EH (cell line): ENCODE measurements at regions not wholly inside any gene's neighbourhood (a gene's known extent, or its start where the extent isn't known, plus 50 kb on each side); places are given as distances from the start of the nearest gene placed in this dataset.

Source experiments
- DNase-seq: peaks from one replicate; pipeline ENCODE4 v3.0.0-alpha.2; 2015; ENCODE audit warnings: low read depth

DNA sequence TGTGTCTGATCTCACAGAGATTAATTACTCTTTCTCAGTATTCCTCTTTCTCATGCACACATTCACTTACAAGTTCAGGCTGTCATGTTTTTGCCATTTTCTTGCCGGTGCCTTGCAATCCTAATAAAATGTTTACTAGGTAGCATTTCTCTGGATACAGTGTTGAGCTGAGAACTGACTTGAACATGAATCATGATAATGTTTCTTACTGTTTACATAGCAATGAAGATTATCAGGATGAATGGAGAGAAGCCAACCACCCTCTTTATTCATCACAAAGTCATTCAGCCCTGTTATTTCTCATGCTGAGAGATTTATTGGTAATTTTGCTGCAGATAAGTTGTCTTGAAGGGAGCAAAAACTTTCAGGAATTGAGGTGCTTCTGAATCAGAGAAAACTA lies 185.5 kb upstream of the ECI2 start:
- peak; percentile 97 for DNase-seq

DNA sequence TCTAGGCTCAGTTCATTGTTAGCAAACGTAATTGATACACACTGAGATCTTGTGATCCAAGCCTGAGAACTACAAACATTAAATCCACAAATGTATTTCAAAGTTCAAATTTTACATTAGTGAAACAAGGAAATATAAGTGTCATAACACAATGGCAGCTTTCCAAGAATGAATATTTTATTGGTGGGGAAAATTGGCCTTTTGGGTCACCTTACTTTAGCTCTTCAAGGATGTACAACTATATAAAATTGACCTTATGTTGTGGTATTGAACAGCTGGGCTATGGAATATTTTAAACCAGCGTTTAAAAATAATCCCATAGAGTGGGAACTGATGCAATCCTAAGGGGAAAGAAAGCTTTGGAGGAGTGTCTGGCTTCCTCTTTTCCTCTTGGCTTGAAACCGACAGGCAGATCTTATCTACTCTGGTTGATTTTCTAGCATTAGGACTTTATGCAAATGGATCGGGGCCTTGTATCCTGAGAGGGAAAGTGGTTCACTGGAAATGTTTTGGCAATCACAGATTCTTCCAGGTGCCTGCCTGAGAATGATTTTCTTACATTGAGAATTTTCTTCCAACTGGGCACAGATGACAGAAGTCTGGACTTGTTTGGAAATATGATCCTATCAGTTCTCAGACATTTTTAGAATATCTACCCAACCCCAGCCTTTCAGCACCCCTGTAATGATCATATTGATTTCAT lies 184.8 kb upstream of the ECI2 start:
- DNase-seq = peak; percentile 75

DNA sequence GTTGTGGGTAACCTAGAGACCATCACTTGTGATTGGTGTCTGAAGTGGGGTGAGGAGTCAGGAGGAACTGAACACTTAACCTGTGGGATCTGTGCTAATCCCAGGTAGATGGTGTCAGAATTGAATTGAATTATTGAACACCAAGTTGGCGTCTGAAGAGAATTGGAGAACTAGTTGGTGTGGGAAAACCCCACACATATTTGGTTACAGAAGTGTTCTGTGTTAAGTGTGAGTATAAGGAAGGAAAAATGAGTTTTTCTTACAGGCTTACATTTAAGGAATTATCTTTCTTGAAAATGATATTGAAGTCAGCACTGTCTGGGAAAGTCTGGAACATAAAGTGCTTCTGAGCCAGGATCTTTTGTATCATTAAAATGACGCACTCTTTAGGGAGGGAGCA lies 182.9 kb upstream of the ECI2 start:
- DNase-seq = no peak

DNA sequence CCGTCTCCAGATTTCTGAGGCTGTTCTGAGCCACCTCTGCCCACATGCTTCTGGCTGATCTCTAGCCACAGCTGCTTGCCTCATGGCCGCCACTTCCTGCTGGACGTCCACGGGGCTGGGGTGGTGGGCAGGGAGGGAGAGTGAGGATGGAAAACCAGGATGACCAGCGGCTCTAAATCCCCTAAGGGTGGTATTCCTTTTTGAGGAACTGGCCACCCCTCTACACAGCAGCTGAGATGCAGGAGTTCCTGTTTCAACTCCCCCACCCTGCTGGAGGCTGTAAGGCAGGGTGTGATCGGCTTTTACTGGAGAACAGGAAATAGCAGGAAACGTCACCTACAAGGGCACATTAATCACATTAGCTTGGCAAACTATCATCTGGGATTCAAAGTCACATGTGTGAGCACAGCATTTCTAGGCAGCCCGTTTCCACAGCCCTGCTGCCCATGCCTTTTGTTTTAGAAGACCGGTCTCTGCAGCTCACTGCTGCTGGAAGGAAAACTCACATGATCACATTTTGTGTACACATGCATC lies 181.6 kb upstream of the ECI2 start:
- DNase-seq = peak; percentile 88

DNA sequence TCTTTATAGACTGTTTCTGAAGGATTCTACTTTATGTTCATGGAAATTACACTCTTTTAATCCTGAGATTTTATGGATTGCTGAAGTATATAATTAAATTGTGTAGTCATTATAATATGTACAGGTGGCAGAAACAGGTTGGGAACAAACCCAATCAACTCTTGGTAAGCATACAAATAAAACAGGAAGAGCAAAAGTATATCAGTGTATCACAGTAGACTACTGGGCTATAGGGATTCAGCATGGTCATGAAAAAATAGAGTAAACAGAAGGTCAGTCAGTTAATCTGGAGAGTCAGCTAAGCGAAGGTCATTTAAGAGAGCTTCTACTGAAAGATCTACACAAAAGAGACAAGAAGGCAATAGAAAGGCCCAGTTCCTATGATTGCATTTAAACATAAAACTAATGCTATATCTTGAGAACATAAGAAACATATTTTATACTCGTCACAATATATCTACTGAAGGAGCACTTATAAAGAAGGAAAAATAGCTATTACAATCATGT lies 178.9 kb upstream of the ECI2 start:
- DNase-seq = no peak

DNA sequence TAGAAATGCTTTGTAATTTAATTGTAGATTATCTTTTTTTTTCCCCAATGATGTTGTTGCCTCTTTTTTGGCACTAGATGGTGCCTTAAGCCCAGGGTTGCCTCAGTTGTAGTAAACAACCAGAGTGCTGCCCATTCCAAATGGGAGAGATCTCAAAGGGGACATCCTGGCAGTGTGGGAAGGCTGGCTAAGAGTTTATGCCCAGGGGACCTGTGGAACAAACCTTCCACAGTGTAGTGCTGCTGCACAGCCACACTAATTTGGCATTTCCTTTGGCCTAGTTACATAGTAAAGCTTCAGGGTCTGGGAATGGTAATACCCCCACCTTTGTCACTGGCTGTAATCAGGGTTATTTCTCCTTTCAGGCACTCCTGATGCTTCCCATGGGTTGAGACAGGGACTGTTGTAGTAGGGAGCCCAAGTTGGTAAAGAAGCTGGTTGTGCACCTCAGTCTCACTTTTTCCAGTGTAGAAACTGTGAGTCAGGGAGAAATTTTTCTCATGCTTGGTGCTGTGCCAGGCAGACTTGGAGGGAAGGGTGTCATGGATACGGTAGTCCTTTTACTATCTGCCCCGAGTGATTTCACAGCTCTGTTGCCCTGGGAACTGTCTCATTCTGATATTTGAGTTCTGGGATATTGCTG lies 177.8 kb upstream of the ECI2 start:
- DNase-seq = peak; percentile 97

DNA sequence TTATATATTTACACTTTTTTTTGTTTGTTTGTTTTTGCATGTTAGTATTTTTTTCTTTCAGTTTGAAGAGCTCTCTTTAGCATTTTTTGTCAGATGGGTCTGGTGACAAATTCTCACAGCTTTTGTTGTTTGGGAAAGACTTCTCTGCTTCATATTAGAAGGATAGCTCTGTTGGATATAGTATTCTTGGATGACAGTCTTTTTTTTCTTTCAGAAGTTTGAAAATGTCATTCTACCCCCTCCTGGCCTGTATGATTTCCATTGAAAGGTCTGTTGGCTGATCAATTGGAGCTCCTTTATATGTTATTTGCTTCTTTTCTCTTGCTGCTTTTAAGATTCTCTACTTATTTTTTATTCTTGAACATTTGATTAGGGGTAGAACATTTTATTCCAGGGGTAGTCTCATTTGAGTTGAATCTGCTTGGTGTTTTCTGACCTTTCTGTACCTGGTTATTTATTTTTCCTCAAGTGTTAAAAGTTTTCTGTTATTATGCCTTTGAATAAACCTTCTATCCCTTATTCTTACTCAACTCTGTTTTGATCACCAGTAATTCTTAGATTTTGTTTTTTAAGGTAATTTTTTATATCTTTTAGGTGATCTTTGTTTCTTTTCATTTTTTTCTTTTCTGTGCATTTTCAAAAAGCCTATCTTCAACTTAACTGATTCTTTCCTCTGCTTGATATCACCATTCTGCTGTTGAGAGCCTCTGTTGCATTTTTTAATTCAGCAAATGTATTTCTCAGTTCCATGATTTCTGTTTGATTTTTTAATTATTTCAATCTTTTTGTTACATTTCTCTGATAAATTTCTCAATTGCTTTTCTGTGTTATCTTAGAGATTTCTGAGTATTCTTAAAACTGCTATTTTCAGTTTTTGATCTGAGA lies 176.8 kb upstream of the ECI2 start:
- DNase-seq = no peak

DNA sequence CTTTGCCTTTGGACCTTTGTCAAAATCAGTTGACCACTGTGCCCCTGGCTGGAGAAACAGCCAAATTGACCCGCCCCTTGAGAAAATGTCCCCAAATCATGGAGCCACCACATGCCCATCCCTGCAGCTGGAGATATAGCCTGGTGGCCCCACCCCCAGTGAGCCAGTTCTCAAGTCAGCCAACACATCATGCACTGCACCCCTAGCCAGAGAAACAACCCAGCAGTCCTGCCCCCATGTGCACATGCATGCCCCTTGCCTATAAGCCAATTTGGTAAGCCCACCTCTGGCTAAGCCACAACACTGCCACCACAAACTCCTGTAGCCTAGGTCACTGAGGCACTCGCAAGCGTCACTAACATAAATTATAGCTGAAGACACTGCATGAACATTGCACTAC lies 174.2 kb upstream of the ECI2 start:
- DNase-seq = no peak

DNA sequence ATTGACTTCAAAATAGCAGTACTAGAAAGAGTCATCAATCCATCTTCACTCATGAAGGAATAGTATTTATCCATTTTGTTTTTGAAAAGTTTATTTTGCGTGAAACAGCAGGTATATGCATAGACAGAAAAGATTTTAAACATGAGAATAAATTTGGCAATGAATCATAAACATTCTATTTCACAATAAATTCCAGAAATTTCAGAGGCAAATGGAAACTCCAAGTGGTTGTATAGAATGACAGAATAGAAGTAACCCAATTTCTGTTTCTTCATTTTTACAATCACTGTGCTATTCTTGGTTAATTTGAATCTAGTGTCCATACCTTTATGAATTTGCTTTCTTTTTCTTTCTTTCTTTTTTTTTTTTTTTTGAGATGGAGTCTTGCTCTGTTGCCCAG lies 173.0 kb upstream of the ECI2 start:
- no peak for DNase-seq

DNA sequence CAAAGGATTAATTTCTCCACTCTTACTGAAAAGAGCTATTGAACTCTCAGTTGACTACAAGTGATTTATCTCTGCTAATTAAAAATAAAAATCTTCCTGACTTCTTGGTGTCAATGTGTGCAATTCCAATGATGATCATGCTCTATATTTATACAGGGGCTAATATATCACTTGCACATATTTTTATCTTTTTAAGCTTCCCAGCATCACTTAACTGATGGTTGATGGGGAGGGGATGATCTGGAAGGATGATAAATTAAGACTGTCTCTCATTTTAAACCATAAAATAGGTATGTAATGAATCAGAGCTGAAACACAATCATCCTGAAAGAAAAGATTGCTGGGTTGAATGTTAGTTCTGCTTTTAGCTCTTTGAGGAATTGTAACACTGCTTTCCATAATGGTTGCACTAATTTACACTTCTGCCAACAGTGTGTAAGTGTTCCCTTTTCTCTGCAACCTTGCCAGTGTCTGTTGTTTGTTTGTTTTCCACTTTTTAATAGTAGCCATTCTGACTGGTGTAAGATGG lies 169.6 kb upstream of the ECI2 start:
- DNase-seq = peak; percentile 47

DNA sequence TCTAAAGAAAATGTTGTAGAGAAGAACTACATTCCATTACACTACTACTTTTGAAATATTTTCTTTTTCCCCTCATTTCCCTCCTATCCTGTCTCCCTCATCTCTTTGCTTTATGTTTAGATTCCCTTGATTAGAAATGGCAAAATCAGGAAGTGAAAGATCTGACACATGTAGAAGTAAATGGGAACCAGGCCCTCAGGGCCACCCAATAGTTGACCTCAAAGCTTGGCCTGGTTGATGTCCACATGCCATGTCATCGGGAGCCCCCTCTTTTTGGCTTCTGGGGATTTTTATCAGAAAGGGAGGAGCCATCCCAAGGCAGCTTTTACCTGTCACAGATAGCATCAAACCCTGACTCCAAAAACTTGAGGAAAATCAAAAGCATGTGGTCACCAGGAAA lies 168.3 kb upstream of the ECI2 start:
- DNase-seq = no peak

DNA sequence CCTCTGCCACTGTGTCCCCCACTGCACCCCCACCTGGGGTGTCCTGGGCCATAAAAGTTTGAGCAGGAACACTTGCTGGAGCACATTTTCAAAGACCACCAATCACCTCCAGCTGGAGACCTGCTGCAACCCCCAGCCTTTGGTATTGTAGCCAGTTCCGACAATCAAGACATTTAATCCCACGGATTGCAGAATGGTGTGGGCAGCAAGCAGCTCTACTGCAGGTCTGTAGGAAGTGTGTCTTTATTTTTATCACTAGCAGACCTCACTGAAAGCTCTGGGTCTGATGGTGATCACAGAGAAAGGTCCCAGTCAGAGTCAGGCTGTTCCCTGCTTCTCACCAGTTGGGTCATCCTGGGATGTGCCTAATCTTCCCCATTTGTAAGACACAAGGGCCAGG lies 167.1 kb upstream of the ECI2 start:
- no peak for DNase-seq

DNA sequence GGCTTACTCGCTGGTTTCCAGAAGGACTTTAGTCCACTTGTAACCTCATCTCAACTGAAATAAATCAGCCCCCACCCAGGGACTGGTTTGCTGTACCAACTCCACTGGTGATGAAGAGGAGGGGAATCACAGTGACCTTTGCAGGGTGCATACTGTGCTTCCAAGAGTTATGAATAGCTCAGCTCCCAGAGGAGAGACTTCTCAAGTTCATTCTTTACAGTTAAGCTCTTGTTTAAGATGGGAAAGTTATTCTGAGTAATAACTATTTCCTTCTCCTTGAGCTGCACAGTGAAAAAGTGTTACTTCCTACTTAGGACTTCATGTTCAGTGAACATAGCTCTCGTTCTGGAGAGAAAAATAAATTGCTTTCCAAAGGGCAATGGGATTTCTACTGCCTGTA lies 166.5 kb upstream of the ECI2 start:
- DNase-seq = no peak

DNA sequence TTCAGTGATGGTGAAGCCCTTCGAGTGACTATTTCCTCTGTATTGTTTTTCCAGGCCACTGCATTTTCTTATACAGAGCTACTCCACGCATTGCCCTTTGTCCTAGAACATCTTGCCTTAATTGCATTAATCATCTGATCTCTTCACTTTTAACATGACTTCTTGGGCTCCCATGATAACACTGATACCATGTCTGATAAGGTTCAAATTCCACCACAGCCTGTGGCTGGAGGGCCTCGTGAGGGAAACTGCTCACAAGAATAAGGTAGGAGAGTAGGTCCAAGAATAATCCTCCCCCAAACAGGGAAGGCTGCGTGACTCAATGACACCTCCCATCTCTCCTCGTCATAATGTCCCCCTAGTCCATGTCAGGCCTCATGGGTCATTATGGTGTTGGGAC lies 165.5 kb upstream of the ECI2 start:
- DNase-seq = no peak

DNA sequence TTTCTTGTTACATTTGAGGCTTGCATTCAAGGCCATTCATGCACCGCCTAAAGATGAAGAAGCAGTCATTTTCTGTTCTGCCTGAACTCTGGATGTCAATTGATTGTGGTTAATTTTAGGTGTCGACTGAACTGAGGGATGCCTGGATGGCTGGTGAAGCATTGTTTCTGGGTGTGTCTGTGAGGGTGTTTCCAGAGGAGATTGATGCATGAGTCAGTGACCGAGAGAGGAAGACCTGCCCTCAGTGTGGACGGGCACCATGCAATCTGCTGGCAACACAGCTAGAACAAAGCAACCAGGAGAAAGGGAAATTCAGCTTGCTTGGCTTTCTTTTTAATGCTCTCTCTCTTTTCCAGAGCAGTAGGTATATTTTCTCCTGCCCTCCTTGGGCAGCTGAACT lies 164.1 kb upstream of the ECI2 start:
- no peak for DNase-seq

DNA sequence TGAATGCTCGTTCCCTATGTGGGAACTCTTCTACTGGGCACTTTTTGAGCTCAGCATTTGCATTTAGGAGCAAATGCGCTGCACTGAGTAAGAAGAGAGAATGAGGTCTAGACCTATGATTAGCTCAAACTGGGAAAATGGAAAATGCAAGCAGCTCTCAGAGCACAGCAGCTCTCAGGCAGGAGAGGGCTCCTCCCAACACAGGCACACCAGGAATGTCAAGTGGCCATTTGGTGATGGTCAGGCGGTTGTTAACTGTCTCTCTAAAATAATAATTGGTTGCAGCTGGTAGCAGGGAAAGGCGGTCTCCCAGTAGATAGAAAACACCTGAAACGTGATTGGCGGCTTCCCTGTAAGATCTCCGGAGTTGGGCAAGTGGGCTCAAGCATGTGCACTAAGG lies 162.0 kb upstream of the ECI2 start:
- DNase-seq = no peak

DNA sequence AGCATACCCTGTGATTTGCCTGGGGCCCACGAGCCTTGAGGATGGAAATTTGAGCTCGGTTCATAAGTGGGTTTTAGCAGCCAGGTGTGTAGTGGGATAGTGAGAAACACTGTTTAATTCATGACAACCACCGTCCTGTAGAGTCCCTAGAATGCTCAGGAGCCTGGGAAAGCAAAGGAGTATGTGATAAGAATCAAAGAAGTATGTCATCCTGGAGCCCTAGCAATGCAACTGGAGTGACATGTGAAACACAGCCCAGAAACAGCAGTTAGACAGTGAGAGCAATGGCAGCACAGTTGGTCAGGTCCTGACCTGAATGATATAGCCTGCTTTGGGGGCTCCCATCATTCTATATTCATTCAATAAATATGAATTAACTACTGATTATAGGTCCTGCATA lies 161.2 kb upstream of the ECI2 start:
- no peak for DNase-seq

DNA sequence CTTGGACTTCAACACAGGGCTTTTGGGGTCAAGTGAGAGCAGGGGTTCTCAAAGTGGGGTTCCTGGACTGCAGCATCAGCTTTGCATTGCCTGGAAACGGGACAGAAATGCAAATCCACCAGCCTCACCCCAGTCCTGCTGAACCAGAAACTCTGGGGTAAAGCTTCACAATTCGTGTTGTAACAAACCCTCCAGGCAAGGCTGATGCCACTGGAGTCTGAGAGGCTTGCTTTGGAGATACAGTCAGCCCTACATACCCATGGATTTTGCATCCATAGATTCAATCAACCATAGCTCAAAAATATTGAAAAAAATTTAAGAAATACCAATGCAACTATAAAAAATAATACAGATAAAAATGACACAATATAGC lies 160.4 kb upstream of the ECI2 start:
- no peak for DNase-seq

DNA sequence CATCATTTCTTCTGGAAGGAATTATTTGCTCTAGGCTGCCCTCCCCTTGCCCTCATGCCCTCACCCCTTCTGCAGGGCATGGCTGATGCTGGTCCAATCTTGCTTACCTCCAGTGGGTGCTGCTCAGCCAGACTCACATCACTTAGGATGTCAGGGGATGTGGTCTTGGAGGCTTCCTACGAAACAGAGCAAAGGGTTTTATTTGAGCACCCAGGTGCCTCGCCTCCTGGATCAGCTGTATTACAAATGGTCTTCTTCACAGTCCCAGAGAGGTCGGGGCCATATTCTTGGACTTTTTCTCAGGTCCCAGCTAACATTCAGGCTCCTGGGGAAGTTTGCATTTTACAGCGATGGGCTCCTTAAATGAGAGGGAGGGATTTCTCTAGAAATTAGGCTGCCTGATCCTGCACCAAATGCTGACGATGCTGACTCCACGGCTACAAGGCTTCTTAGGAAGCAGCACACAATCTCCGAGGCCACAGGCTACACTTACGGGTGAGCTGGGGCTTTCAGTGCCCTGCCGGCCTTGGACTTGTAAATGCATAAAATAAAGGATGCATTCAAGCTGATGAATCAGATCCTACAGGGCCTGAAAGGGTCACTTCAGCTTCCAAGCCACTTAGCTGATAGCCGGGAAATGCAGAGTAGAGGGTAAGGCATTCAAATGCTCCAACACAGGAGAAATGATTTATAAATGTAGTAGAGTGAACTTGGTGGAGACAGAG lies 159.8 kb upstream of the ECI2 start:
- DNase-seq = no peak

DNA sequence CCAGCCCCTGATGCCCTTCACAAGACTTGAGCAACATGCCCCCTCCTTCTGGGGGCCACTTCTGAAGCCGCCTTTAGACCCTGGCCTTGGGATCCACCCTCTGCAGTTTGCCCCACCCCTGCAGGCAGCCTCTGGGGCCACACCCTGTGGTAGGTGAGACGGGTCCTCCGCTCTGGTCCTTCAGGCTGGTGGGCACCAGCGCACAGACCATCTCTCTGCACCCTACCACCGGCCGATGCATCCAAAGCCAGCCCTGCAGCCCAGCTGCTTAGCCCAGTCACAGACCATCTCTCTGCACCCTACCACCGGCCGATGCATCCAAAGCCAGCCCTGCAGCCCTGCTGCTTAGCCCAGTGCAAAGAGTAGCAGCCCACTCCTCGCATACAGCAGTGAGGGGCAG lies 159.3 kb upstream of the ECI2 start:
- no peak for DNase-seq

DNA sequence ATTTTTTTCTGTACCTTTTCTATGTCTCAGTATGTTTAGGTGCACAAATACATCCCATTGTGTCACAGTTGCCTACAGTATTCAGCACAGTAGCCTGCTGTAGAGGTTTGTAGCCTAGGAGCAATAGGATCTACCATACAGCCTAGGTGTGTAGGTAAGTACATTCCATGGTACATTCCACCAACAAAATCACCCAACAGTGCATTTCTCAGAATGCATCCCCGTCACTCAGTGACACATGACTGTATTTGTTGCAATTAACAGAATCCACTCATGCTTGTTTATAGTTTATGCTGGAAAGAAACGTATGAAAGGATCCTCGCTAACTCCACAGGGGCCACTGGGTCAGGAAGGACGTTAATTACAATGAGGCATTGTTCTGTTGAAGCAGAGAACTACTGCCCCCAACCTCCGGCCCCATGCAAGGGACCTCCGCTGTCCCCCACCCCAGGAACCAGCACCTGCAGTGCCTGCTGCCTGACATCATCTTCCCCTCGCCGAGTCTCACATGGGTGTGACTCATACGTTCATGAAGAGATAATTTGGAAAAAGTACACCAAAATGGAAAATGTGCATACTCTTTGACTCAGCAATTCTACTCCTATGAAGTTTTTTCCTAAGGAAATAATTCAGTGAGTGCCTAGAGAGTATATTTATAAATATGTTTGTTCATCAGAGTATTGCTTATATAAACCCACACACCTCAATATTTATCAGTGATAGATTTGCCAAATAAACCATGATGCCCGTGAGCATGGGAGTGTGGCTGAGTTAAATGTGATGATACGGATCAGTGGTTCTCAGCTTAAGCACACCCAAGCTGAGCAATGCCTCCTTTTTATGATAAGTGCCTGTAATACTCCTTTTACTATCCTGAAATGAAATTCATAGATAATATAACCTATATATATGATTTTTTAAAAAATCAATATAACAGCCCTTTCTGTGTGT lies 156.4 kb upstream of the ECI2 start:
- peak; percentile 37 for DNase-seq
